ENCODE measurements at regions not wholly inside any gene's neighbourhood (a gene's known extent, or its start where the extent isn't known, plus 50 kb on each side); places are given as distances from the start of the nearest gene placed in this dataset.
"Not testable (repeated sequence)": the region's sequence is repeated elsewhere in the genome, so short reads cannot be mapped to it uniquely, and the experiment has no call there.

DNA sequence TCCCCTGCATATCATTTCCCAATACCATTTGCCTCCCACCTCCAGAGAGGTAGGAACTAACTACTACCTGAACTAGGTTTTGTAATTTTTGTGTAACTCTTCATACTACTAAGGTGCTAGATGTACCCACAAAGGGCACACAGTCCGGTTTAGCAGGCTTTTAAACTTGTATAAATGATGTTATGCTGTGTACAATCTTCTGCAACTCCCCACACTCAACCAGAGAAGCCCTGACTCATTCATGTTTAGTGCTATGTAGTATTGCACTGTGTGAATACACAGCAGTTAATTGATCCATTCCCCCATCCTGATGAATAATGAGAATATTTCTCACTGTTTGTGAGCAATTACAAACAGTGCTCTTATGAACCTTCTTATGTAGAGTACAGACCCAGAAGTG, 285.6 kb downstream of the SMAD2 start:
- TF ChIP-seq, protein P1, sequence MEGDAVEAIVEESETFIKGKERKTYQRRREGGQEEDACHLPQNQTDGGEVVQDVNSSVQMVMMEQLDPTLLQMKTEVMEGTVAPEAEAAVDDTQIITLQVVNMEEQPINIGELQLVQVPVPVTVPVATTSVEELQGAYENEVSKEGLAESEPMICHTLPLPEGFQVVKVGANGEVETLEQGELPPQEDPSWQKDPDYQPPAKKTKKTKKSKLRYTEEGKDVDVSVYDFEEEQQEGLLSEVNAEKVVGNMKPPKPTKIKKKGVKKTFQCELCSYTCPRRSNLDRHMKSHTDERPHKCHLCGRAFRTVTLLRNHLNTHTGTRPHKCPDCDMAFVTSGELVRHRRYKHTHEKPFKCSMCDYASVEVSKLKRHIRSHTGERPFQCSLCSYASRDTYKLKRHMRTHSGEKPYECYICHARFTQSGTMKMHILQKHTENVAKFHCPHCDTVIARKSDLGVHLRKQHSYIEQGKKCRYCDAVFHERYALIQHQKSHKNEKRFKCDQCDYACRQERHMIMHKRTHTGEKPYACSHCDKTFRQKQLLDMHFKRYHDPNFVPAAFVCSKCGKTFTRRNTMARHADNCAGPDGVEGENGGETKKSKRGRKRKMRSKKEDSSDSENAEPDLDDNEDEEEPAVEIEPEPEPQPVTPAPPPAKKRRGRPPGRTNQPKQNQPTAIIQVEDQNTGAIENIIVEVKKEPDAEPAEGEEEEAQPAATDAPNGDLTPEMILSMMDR (conservative IDR thresholded peaks at IDR 0.05; ENCODE audit: low read depth, low read length), result no peak
- no peak overlapping the region for H3K4me3 ChIP-seq (ENCODE audit: low read length)
- DNase-seq (ENCODE audit: low read depth), result no peak

DNA sequence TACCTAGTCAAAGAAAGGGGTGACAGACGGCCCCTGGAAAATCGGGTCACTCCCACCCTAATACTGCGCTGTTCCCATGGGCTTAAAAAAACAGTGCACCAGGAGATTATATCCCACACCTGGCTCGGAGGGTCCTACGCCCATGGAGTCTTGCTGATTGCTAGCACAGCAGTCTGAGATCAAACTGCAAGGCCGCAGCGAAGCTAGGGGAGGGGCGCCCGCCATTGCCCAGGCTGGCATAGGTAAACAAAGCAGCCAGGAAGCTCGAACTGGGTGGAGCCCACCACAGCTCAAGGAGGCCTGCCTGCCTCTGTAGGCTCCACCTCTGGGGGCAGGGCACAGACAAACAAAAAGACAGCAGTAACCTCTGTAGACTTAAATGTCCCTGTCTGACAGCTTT, 292.9 kb downstream of the SMAD2 start:
- not testable (repeated sequence) for DNase-seq (ENCODE audit: low read depth); H3K4me3 ChIP-seq (ENCODE audit: low read length)

- no peak overlapping the region for H3K4me3 ChIP-seq (ENCODE audit: low read length)
- TF ChIP-seq, protein P1 (conservative IDR thresholded peaks at IDR 0.05; ENCODE audit: low read depth, low read length), result no peak
- no peak for DNase-seq (ENCODE audit: low read depth)
These were observed 295.0 kb downstream of the SMAD2 start for GRCh38 chr18:47635416-47635815.

GRCh38 chr18:47632970-47633635, 297.4 kb downstream of the SMAD2 start:
- no peak overlapping the region for H3K4me3 ChIP-seq (ENCODE audit: low read length)
- no peak for DNase-seq (ENCODE audit: low read depth)
- TF ChIP-seq, protein P1 (conservative IDR thresholded peaks at IDR 0.05; ENCODE audit: low read depth, low read length), result no peak

- TF ChIP-seq, protein P1 (conservative IDR thresholded peaks at IDR 0.05; ENCODE audit: low read depth, low read length), result no peak
- DNase-seq (ENCODE audit: low read depth), result no peak
- H3K4me3 ChIP-seq (ENCODE audit: low read length), result no peak overlapping the region
These were observed 301.6 kb downstream of the SMAD2 start for GRCh38 chr18:47628893-47629292.

GRCh38 chr18:47628240-47628781, 302.1 kb downstream of the SMAD2 start:
- no peak for DNase-seq (ENCODE audit: low read depth)
- no peak overlapping the region for H3K4me3 ChIP-seq (ENCODE audit: low read length)
- TF ChIP-seq, protein P1 (conservative IDR thresholded peaks at IDR 0.05; ENCODE audit: low read depth, low read length), result no peak

DNA sequence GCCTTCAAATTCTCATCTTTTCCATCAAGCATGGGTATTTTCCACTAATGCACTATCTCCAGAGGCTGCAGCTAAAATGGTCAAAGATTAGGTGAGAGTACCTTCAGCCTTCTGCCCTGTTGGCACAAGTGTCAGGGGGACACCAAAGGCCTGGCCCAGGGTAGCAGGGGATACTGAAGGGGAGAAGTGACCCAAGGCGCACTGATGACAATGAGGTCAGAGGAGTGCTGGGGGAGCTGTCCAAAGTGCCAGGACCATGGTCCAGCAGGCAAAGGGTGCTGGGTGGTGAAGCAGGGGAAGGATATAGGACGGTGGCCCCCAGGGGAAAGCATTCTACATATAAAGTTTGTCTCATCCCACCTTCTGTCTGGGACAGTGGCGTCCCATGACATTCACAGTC, 303.4 kb downstream of the SMAD2 start:
- no peak overlapping the region for H3K4me3 ChIP-seq (ENCODE audit: low read length)
- TF ChIP-seq, protein P1 (conservative IDR thresholded peaks at IDR 0.05; ENCODE audit: low read depth, low read length), result no peak
- no peak for DNase-seq (ENCODE audit: low read depth)

Data from retinal pigment epithelial cell (primary cell).